ENCODE measurements at regions not wholly inside any gene's neighbourhood (a gene's known extent, or its start where the extent isn't known, plus 50 kb on each side); places are given as distances from the start of the nearest gene placed in this dataset.

DNA sequence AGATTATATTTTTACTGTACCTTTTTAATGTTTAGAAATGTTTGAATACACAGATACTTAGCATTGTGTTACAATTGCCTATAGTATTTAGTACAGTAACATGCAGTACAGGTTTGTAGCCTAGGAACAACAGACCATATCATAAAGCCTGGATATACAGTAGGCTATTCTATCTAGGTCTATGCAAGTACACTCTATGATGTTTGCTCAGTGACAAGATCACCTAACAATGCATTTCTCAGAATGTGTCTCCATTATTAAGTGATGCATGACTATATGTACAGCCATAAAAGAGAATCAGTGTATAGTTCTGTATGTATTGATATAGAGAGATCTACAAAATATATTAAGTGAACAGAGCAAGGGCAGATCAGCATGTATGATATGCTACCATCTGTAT lies 616.4 kb downstream of the XIRP2 start:
- DNase-seq (ENCODE audit: low spot score), result no peak

- no peak for DNase-seq (ENCODE audit: low spot score)
Observed at GRCh38 chr2:167504061-167504460, 615.8 kb downstream of the XIRP2 start.

DNA sequence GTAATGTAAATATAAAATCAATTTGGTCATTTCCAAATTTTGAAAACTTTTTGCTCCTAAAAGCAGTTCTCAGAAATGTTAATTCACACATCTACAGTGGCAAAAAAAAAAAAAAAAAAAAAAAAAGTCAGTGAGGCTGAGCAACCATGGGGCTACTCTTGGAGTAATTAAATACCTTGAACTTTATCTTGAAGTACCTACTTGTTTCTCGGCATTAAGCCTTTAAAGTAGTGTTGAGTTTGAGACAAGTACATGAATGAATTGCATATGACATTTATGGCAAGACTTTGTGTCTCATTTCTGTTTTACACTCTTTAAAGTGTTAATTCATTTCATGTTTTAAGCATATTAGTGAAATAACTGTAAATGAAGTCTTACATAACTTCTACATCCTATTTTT lies 613.3 kb downstream of the XIRP2 start:
- no peak for DNase-seq (ENCODE audit: low spot score)

DNA sequence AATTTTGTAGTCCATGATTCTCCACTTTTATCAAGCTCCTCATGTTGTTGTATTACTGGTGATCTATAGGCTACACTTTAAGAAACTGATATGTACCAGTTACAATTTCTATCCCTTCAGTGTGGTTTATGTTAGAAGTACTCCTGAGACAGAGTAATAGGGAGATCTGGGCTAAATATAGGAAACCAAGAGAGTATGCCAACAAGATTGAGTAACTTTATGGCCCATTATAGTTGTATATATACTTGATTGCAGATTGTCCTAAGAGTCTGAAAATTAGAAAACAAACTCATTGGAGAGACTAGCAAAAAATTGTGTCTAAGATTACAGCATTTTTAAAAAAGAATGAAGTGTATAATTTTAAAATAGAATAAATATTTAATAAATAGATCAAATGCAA lies 605.6 kb downstream of the XIRP2 start:
- no peak for DNase-seq (ENCODE audit: low spot score)

DNA sequence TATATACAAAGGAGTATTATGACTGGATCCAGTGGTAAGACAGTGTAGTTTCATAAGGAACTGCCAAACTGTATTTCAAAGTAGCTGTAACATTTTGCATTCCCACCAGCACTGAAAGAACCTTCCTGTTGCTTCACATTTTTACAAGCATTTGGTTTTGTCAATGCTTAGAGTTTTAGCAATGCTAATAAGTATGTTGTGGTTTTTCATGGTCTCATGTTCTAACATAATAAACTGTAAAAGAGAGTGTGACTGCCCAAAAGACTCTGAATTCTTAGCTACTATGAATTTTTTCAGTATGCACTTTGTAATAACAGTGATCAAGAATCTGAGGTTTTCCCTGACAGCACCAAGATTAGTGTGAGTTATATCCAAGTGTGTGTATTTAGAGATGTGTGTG lies 604.2 kb downstream of the XIRP2 start:
- DNase-seq (ENCODE audit: low spot score), result no peak

- no peak for DNase-seq (ENCODE audit: low spot score)
Observed at GRCh38 chr2:167491788-167492187, 603.5 kb downstream of the XIRP2 start.

DNA sequence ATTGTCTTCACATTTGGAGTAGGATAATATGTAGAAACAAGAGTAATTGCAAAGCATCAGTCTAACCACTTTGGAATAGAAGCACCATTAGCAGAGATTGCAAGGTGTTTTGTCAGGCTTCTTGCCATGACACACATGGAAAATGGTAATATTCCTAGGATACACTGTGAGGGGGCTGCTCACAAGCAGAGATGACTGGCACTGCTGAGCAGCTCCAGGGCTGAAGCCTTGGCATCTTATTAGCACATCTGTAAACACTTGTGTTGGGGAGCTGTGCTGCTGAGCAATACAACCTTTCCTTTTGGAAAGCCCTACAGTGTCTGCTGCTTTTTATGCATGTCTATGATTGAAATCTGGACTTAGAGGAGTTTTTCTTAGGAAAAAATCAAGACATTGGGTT lies 602.2 kb downstream of the XIRP2 start:
- DNase-seq (ENCODE audit: low spot score), result no peak

DNA sequence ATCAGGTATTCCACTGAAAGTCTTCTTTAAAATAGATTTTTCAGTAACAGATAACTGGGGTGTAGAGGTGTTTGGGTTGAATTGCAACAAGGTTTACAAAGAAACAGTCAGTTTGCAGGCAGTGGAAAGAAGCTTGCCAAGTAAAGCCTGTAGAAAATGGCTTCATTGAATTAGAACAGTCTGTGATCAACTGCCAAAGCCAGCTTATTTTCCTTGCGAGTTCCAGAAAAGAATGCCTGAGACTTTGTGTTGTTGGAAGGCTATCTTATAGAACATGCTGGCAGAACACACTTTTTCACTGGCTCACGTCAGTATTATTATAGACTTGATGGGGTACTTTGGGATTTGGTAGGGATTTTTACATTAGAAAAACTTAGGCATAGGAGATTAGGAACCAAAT lies 601.0 kb downstream of the XIRP2 start:
- no peak for DNase-seq (ENCODE audit: low spot score)

- DNase-seq (ENCODE audit: low spot score), result no peak
Observed at GRCh38 chr2:167487728-167488127, 599.4 kb downstream of the XIRP2 start.

GRCh38 chr2:167484875-167485274 lies 596.6 kb downstream of the XIRP2 start:
- no peak for DNase-seq (ENCODE audit: low spot score)

- DNase-seq (ENCODE audit: low spot score), result no peak
Observed at GRCh38 chr2:167480986-167481309, 592.7 kb downstream of the XIRP2 start.

DNA sequence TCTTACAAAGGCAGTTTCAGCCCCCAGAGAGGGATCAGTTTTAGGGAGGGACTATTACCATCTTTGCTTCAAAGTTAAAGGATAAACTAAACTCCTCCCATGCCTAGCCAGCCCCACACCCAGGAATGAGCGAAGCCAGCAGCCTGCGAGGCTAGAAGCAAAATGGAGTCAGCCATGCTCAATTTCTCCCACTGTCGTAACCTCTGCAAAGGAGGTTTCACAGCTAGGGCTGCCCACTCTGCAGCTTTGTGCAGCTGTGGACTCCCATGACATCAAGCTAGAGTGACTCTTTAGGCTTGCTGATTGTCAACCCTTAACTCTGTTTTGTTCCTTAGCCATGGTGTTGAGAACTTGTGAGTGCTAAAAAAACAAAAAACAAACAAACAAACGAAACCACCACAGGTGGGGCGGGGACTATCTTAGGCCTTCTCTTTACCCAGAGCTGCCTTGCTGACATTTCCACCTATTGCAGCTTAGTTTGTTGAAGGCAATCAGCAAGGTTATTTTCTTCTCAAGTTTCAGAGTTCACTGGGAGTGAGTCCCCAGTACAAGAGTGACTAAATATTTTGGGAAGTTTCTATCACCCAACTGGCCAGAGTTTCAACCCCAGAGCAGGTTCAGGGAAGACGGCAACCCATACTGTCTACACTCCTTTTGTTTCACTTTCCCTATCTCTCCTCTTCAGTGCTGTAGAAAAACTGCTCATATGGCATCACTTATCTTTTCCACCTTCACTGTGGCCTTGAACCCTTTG lies 592.1 kb downstream of the XIRP2 start:
- DNase-seq (ENCODE audit: low spot score), result no peak

GRCh38 chr2:167478196-167478595 lies 589.9 kb downstream of the XIRP2 start:
- DNase-seq (ENCODE audit: low spot score), result no peak

DNA sequence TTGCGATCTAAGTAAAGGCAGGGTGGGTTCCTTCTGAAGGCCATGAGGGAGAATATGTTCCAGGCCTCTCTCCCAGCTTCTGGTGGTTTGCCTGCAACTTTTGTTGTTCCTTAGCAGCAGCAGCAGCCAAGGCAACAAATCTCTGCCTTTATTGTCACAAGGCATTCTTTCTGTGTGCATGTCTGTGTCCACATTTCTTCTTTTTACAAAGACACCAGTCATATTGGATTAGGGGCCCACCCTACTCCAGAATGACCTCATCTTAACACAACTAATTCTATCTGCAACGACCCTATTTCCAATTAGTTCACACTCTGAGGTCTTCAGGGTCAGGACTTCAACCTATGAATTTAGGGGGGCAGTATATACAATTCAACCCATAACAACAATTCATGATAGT lies 587.5 kb downstream of the XIRP2 start:
- no peak for DNase-seq (ENCODE audit: low spot score)

DNA sequence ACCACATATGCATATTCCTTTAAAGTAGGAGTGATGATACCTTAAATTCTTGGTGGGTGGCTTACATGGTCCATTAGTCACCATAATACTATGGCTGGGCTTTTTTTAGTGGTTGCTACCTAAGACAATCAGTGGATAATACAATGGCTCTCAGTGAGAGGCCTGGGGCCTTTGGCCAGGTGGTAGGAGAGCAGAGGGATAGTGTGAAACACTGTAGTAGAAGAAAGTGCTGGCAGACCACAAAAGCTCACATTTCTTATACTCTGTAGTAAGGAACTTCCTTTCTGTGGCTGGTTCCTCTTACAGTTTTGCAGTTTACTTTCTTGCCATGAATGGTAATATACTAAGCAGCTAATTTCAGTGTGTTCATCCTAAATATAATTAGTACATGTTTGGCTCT lies 583.5 kb downstream of the XIRP2 start:
- no peak for DNase-seq (ENCODE audit: low spot score)

DNA sequence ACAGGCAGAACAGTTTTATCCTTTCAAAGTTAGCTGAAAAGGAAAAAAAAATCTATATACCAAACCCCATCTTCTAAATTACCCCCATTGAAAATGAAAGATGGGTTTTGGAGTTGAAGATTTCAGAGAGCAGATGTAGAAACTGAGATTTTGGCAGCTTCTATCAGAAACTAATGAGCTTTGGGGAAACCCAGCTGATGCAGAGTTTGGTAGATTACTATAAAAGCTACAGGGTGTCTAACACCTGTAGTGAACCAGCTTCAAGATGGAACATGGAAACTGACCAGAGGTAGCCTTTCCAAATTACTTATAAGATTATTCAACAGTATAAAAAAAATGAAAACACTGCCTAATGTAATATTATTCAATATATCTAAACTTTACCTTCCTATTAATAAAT lies 583.1 kb downstream of the XIRP2 start:
- DNase-seq (ENCODE audit: low spot score), result no peak

- DNase-seq (ENCODE audit: low spot score), result no peak
Observed at GRCh38 chr2:167462379-167462778, 574.1 kb downstream of the XIRP2 start.

DNA sequence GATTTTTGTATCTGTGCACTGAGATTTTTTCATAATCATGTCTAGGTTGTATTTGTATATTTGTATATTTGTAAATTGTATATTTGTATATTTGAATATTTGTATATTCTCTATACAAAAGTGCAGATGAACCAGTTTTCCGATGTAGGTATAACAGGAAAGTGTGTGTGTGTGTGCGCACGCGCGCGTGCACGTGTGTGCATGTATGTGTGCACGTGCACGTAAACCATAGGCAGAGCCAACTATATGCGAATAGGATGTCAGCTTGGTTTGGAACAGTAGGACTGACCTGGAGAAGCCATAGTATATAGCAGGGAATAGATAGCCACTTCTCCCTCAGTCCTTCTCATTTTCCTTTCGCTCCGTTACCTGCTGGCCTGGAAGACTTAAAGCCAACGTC lies 565.8 kb downstream of the XIRP2 start:
- no peak for DNase-seq (ENCODE audit: low spot score)

GRCh38 chr2:167451496-167452289 lies 563.4 kb downstream of the XIRP2 start:
- DNase-seq (ENCODE audit: low spot score), result no peak

DNA sequence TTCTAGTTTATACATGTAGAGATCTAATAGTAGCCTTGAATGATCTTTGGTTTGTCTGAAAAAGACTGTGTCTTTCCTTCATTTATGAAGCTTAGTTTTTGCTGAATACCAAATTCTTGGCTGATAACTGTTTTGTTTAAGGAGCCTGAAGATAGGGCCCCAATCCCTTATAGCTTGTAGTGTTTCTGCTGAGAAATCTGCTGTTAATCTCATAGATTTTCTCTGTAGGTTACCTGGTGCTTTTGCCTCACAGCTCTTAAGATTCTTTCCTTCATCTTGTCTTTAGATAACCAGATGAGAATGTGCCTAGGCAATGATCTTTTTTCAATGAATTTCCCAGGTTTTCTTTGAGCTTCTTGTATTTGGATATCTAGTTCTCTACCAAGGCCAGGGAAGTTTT lies 562.1 kb downstream of the XIRP2 start:
- DNase-seq (ENCODE audit: low spot score), result no peak

- no peak for DNase-seq (ENCODE audit: low spot score)
Observed at GRCh38 chr2:167440382-167440781, 552.1 kb downstream of the XIRP2 start.

DNA sequence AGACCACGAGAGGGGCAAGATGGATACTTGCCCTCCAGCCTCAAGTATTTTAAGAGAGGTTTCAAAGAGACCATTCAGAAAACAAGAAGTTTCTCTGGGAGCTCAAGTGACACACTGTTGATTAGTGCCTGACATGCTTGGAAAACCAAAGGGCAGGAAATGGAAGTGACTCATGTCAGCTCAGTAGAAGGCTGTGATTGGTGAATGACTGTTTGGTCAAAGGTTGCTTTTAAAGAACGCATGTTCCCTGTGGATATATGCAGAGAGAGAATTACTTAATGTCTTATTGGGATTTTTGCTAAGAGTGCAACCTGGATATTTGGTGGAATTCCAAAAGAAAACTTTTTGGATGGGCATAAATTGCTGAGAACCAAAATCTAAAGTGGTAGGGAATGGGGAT lies 549.9 kb downstream of the XIRP2 start:
- DNase-seq (ENCODE audit: low spot score), result peak; percentile 4

- no peak for DNase-seq (ENCODE audit: low spot score)
Observed at GRCh38 chr2:167431949-167432348, 543.7 kb downstream of the XIRP2 start.

DNA sequence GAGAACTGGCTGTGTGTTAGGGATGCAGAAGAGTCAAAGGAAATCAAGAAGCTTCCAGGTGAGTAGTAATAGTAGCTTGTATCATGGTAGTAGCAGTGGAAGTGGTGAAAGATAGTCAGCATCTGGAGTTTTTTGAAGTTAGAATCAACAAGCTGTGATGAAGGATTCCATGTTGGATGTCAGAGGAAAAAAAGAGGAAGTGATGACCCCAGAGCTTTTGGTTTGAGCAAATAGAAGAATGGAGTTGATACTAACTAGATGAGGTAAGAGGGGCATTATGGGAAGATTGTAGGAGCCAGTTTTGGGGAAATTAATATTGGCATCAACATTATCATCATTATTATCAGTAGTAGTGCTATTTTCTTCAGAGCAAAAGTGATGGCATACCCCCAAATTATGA lies 542.2 kb downstream of the XIRP2 start:
- DNase-seq (ENCODE audit: low spot score), result no peak

Measured in AG08396 (cell line).